Activated naive CD8-positive, alpha-beta T cell treated with anti-CD3 and anti-CD28 coated beads, Interleukin-2, amount 10 ng/mL, durations not matched to agents 7 days and 5 days (primary cell): ENCODE measurements at regions not wholly inside any gene's neighbourhood (a gene's known extent, or its start where the extent isn't known, plus 50 kb on each side); places are given as distances from the start of the nearest gene placed in this dataset.
"Not testable (repeated sequence)": the region's sequence is repeated elsewhere in the genome, so short reads cannot be mapped to it uniquely, and the experiment has no call there.

Experiments used
- ATAC-seq: fragments of 150-1000 bp; cut with Tn5 transposase; one replicate; pipeline ENCODE4 v1.10.0; 2021; ENCODE audit warnings: low read depth, moderate library complexity
- POLR2A ChIA-PET: fragments of 350-600 bp; sonication (Branson Sonifier 250); formaldehyde crosslinking; loops from one replicate; lab custom pipeline; 2021; ENCODE audit warnings: antibody characterized with exemption; lab: Charles Lee
- DNase-seq: peaks from one replicate; pipeline ENCODE4 v3.0.0; 2021
- H3K27ac Mint-ChIP-seq: one replicate; pipeline ENCODE4 v1.8.0; 2022; ENCODE audit warnings: mild to moderate bottlenecking, mixed read lengths
- H3K27me3 Mint-ChIP-seq: one replicate; pipeline ENCODE4 v1.8.0; 2022; ENCODE audit warnings: mild to moderate bottlenecking, moderate library complexity, mixed read lengths
- H3K36me3 Mint-ChIP-seq: one replicate; pipeline ENCODE4 v1.8.0; 2021; ENCODE audit warnings: mild to moderate bottlenecking, mixed read lengths
- H3K4me1 Mint-ChIP-seq: one replicate; pipeline ENCODE4 v1.8.0; 2021; ENCODE audit warnings: mixed read lengths
- H3K4me3 Mint-ChIP-seq: one replicate; pipeline ENCODE4 v1.8.0; 2022; ENCODE audit warnings: mild to moderate bottlenecking, moderate library complexity, mixed read lengths
- H3K9me3 Mint-ChIP-seq: one replicate; pipeline ENCODE4 v1.8.0; 2021; ENCODE audit warnings: mixed read lengths

DNA sequence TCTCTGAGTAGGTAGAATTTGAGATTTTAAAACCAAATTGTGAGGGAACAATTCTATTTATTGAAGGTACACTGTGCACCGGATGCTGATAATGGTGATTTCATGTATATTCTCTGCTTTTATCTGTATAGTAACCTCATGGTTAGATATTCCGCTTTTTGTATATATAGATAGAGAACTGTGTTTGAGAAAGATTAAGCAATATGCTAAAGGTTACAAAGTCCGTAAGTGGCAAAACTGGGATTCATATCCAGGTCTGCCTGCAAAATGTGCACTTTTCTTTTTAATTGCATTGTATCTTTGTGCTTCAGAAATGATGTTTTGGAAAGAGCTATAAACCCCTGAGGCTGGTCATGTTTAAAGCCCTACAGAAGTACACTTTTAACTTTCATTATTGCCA lies 635.4 kb upstream of the NECTIN3 start:
- Mint-ChIP-seq H3K4me1 (no peaks in the 10 kb centered on the region), H3K27ac (no peak overlapping the region), H3K4me3 (no peak overlapping the region), H3K9me3 (no peaks in the 10 kb centered on the region), H3K36me3 (no peaks in the 10 kb centered on the region), H3K27me3 (no peaks in the 10 kb centered on the region)
- POLR2A ChIA-PET: no interaction called here
- no peak for DNase-seq
- no peak for ATAC-seq

DNA sequence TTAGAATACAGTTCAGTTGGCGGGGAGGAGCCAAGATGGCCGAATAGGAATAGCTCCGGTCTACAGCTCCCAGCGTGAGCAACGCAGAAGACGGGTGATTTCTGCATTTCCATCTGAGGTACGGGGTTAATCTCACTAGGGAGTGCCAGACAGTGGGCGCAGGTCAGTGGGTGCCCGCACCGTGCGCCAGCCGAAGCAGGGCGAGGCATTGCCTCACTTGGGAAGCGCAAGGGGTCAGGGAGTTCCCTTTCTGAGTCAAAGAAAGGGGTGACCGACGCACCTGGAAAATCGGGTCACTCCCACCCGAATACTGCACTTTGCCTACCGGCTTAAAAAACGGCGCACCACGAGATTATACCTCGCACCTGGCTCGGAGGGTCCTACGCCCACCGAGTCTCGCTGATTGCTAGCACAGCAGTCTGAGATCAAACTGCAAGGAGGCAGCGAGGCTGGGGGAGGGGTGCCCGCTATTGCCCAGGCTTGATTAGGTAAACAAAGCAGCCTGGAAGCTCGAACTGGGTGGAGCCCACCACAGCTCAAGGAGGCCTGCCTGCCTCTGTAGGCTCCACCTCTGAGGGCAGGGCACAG lies 631.5 kb upstream of the NECTIN3 start:
- ATAC-seq, H3K9me3 Mint-ChIP-seq, DNase-seq, POLR2A ChIA-PET, H3K27me3 Mint-ChIP-seq, H3K4me1 Mint-ChIP-seq, H3K4me3 Mint-ChIP-seq, H3K36me3 Mint-ChIP-seq, H3K27ac Mint-ChIP-seq: not testable (repeated sequence)

DNA sequence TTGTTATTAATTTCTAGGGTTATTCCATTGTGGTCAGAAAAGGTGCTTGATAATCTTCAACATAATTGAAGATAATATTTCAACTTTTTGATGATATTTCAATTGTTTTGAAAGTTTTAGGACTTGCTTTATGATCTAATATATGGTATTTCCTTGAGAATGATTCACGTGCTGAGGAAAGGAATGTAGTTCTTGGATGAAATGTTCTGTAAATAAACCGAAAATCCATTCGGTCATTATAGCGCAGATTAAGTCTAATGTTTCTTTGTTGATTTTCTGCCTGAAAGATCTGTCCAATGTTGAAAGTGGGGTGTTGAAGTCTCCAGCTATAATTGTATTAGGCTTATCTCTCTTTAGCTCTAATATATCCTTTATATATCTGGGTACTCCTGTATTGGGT lies 617.5 kb upstream of the NECTIN3 start:
- Mint-ChIP-seq H3K27ac (no peak overlapping the region), H3K27me3 (peaks cover 3% of the 10 kb centered on the region), H3K4me3 (no peak overlapping the region), H3K36me3 (no peaks in the 10 kb centered on the region), H3K9me3 (peaks cover 3% of the 10 kb centered on the region), H3K4me1 (no peaks in the 10 kb centered on the region)
- ATAC-seq (no peak), DNase-seq (no peak)
- POLR2A ChIA-PET: no interaction called here

DNA sequence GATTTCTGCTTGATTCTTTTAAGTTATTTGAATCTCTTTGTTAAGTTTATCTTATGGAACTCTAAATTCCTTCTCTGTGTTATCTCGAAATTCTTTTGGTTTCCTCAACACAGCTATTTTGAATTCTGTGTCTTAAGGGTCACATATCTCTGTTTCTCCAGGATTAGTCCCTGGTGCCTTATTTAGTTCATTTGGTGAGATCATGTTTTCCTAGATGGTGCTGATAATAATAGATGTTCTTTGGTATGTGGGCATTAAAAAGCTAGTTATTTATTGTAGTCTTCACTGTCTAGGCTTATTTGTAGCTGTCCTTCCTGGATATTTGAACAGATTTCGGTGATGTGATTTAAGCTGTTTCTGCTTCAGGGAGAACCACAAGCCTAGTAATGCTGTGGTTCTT lies 615.6 kb upstream of the NECTIN3 start:
- H3K9me3 Mint-ChIP-seq: peaks cover 3% of the 10 kb centered on the region
- no peaks in the 10 kb centered on the region for H3K4me1 Mint-ChIP-seq
- H3K4me3 Mint-ChIP-seq: no peak overlapping the region
- H3K27me3 Mint-ChIP-seq: no peaks in the 10 kb centered on the region
- no peak overlapping the region for H3K27ac Mint-ChIP-seq
- ATAC-seq (no peak), DNase-seq (no peak)
- no peaks in the 10 kb centered on the region for H3K36me3 Mint-ChIP-seq
- POLR2A ChIA-PET: no interaction called here

DNA sequence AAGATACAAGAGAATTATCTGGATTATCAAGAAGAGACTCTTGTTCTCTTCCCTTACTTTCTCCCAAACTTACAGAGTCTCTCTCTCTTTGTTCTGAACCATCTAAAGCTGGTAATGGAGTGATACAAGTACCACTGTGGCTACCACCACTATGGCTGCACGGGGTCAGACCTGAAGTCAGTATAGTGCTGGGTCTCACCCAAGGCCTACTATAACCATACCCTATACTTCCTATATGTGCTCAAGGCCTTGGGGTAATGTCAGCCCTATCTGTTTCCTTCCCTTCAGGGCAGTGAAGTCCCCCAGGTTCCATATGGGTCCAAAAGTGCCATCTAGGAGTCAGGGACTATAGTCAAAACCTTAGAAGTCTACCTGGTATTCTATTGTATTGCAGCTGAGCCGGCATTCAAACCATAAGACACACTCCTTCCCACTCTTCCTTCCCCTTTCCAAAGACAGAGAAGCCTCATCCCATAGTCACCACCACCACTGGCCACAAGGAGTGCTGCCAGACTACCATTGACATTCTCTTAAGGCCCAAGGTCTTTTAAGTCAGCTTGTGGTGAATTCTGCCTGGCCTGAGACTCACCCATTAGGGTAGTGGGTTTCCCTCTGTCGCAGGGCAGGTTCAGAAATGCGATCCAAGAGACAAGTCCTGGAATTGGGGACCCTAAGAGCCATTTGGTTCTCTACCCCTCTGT lies 615.0 kb upstream of the NECTIN3 start:
- DNase-seq (no peak), ATAC-seq (no peak)
- POLR2A ChIA-PET: no interaction called here
- Mint-ChIP-seq H3K36me3 (no peaks in the 10 kb centered on the region), H3K4me1 (no peaks in the 10 kb centered on the region), H3K27me3 (no peaks in the 10 kb centered on the region), H3K27ac (no peak overlapping the region), H3K4me3 (no peak overlapping the region), H3K9me3 (peaks cover 3% of the 10 kb centered on the region)

DNA sequence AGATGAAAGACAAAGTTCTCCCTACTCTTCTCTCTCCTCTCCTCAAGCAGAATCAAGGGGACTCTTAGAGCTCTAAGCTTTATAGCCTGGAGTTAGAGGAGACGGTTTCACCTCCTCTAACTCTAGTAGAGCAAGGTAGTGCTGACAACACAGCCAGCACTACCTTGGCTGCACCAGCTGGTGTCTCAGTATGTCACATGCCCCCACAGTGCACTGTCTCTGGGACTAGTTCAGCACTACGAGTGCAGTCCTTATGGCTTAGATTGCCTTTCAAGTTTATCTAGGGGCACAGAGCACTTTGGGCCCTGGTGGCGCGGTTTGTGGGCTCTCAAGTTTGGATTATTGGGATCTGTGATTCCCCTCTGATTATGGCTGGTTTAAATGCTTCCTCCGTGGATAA lies 614.1 kb upstream of the NECTIN3 start:
- POLR2A ChIA-PET: no interaction called here
- no peak overlapping the region for H3K27ac Mint-ChIP-seq
- H3K4me1 Mint-ChIP-seq: no peaks in the 10 kb centered on the region
- H3K4me3 Mint-ChIP-seq: no peak overlapping the region
- peaks cover 3% of the 10 kb centered on the region for H3K9me3 Mint-ChIP-seq
- no peak for DNase-seq
- ATAC-seq: no peak
- H3K36me3 Mint-ChIP-seq: no peaks in the 10 kb centered on the region
- no peaks in the 10 kb centered on the region for H3K27me3 Mint-ChIP-seq

DNA sequence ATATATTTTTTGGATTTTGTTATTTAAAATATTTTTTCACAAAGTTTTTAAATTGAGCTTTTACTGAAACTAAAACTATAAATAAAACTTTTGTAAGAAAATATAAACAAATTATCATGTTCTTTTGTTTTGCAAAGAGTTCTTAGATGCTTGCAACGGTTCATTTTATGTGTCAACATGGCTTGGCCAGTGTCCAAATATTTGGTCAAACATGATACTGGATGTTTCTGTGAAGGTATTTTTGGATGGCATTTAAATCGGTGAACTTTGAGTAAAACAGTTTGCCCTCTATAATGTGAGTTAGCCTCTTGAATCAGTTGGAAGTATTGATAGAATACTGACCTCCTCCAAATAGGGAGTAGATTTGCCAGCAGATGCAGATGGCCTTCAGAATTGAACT lies 612.6 kb upstream of the NECTIN3 start:
- H3K4me3 Mint-ChIP-seq: no peak overlapping the region
- H3K36me3 Mint-ChIP-seq: no peaks in the 10 kb centered on the region
- POLR2A ChIA-PET: no interaction called here
- no peak for DNase-seq
- peaks cover 2% of the 10 kb centered on the region for H3K9me3 Mint-ChIP-seq
- H3K27me3 Mint-ChIP-seq: no peaks in the 10 kb centered on the region
- no peak overlapping the region for H3K27ac Mint-ChIP-seq
- ATAC-seq: no peak
- no peaks in the 10 kb centered on the region for H3K4me1 Mint-ChIP-seq

DNA sequence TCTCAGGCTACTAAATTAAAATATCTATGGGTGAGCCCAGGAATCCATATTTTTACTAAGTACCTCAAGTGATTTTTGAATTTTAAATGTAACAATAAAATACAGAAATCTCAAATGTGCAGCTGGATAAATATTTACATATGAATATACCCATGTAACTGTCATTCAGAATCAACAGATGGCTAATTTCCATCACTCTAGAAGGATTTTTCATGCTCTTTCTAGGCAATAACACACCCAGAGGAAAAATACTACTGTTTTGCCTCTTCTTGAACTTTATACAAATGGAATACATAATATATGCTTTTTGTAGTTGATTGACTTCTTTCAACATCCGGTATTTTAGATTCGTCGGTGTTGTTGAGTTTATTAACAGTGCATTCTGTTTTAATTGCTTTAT lies 601.3 kb upstream of the NECTIN3 start:
- ATAC-seq: no peak
- H3K4me3 Mint-ChIP-seq: no peak overlapping the region
- DNase-seq: no peak
- POLR2A ChIA-PET: no interaction called here
- no peak overlapping the region for H3K27ac Mint-ChIP-seq
- no peaks in the 10 kb centered on the region for H3K36me3 Mint-ChIP-seq
- no peaks in the 10 kb centered on the region for H3K4me1 Mint-ChIP-seq
- H3K9me3 Mint-ChIP-seq: no peaks in the 10 kb centered on the region
- H3K27me3 Mint-ChIP-seq: peaks cover 4% of the 10 kb centered on the region

DNA sequence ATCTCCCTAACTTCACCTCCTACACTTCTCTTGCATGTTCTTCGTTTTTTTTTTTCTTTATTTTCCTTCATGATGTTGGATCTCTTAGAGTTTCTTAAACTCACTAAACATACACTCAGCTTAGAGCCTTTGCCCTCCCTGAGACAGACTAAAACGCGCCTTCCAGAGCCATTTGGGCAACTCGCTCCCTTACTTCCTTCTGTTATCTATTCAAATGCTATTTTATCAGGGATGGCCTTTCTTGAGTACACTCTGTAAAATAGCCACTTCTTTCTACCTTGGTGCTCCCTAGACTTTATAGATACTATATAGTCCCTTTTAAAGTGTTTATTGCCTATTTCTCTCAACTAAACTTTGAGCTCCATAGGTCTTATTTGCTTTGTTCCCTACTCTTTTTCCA lies 598.2 kb upstream of the NECTIN3 start:
- Mint-ChIP-seq H3K4me3 (no peak overlapping the region), H3K9me3 (no peaks in the 10 kb centered on the region), H3K36me3 (no peaks in the 10 kb centered on the region), H3K27me3 (no peaks in the 10 kb centered on the region), H3K27ac (no peak overlapping the region), H3K4me1 (no peaks in the 10 kb centered on the region)
- no peak for ATAC-seq
- POLR2A ChIA-PET: no interaction called here
- DNase-seq: no peak

DNA sequence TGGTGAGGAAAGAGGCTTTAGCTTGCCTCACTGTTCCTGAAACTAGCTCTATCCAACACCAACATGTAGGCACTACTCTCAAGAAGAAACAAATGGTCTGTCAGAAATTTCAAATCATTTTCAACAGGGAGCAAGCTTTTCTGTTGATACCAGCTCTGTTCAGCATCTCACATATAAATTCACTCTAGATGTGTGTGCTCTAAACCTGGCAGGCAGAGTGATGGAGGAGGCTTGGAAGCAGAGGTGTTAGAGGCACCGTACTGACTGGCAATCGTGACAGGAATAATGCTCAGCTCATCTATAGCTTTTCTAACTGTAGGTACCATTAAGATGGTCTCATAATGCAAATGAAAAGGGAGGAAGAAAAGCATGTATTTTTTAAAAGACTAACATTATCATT lies 597.2 kb upstream of the NECTIN3 start:
- H3K27ac Mint-ChIP-seq: no peak overlapping the region
- H3K4me1 Mint-ChIP-seq: no peaks in the 10 kb centered on the region
- ATAC-seq (no peak), DNase-seq (no peak)
- no peaks in the 10 kb centered on the region for H3K27me3 Mint-ChIP-seq
- POLR2A ChIA-PET: no interaction called here
- H3K4me3 Mint-ChIP-seq: no peak overlapping the region
- no peaks in the 10 kb centered on the region for H3K36me3 Mint-ChIP-seq
- no peaks in the 10 kb centered on the region for H3K9me3 Mint-ChIP-seq

DNA sequence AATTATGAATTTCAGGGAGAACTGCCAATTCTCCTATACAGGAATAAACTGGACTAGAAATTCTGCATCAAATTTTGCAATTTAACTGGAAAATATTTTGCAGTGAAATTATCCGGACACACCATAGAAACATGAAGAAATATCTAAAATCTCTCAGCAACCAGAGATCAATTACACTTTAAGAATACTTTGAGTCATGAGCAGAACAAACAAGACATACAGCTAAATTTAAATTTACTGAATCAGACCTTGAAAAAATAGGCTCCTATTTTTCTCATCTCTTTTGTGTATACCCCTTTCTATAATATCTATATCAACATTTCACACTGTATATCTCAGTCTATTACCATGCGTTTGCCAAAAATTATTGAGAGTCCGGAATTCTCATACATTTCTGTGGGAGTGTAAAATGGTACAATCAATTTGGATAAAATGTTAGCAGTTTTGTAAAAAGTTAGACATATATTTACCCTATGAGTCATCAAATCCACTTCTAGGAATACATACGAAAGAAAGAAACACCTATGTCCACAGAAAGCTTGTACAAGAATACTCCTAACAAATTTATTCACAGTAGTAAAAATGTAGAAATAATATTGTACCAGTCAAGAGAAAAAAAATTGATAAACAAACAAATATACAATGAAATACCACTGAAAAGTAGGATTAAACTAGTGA lies 593.1 kb upstream of the NECTIN3 start:
- no peaks in the 10 kb centered on the region for H3K4me1 Mint-ChIP-seq
- H3K27me3 Mint-ChIP-seq: no peaks in the 10 kb centered on the region
- DNase-seq (no peak), ATAC-seq (no peak)
- peaks cover 4% of the 10 kb centered on the region for H3K9me3 Mint-ChIP-seq
- H3K4me3 Mint-ChIP-seq: no peak overlapping the region
- H3K27ac Mint-ChIP-seq: no peak overlapping the region
- H3K36me3 Mint-ChIP-seq: no peaks in the 10 kb centered on the region
- POLR2A ChIA-PET: no interaction called here

DNA sequence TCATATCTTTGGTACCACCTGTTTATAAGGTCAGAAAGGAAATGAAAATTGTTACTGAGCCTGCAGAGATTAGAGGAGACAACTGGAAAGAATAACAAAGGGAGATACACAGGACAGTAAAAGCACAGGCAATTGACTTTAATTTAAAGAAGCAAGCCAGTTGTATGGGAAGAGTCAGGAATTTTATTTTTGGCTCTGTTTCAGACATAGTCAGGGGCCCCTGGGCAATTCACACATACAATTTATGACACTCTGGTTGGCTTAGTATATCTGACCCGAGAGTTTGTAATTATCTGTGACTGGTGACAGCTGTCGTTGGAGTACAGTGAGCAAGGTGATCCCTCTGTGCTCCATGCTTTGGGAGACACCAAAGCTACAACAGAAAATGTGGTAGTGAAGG lies 591.9 kb upstream of the NECTIN3 start:
- H3K36me3 Mint-ChIP-seq: no peaks in the 10 kb centered on the region
- H3K9me3 Mint-ChIP-seq: peaks cover 4% of the 10 kb centered on the region
- ATAC-seq (no peak), DNase-seq (no peak)
- H3K27me3 Mint-ChIP-seq: no peaks in the 10 kb centered on the region
- POLR2A ChIA-PET: no interaction called here
- H3K4me1 Mint-ChIP-seq: no peaks in the 10 kb centered on the region
- H3K27ac Mint-ChIP-seq: no peak overlapping the region
- H3K4me3 Mint-ChIP-seq: no peak overlapping the region

DNA sequence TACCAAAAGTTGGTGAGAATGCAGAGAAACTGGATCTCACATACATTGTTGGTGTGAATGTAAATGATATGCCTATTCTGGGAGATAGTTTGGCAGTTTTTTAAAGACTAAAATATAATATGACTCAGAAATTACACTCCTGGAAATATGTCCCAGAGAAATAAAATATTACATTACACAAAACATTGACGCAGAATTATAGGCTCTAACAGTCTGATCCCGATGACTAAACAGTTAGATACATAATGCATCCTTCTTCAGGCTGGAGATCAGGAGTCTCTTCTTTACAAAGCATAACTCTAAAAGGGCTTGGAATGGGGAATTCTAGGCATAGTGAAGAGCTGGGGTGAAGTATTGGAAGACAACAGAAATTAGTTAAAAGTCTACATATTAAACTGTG lies 586.2 kb upstream of the NECTIN3 start:
- no peak for DNase-seq
- Mint-ChIP-seq H3K4me1 (no peaks in the 10 kb centered on the region), H3K36me3 (no peaks in the 10 kb centered on the region), H3K4me3 (no peak overlapping the region), H3K9me3 (peaks cover 7% of the 10 kb centered on the region), H3K27me3 (no peaks in the 10 kb centered on the region), H3K27ac (no peak overlapping the region)
- POLR2A ChIA-PET: no interaction called here
- ATAC-seq: no peak

DNA sequence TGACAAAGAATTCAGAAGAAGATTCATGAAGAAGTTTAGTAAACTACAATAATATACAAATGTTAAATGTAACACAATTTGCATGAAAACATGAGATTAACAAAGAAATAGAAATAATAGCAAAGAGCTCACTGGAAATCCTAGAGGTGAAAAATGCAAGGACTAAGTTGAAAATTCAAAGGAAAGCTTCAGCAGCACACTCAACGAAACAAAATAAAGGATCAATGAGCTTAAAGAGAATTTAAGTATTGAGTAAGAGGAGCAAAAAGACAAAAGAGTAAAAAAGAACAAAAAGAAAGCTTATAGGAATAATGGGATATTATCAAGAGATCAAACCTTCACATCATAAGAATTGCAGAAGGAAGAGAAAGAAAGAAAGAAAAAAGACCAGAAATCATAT lies 583.8 kb upstream of the NECTIN3 start:
- POLR2A ChIA-PET: no interaction called here
- H3K27ac Mint-ChIP-seq: no peak overlapping the region
- no peak for ATAC-seq
- no peaks in the 10 kb centered on the region for H3K36me3 Mint-ChIP-seq
- H3K27me3 Mint-ChIP-seq: no peaks in the 10 kb centered on the region
- H3K4me1 Mint-ChIP-seq: no peaks in the 10 kb centered on the region
- no peak overlapping the region for H3K4me3 Mint-ChIP-seq
- H3K9me3 Mint-ChIP-seq: peaks cover 4% of the 10 kb centered on the region
- DNase-seq: no peak
